Loucy (cell line): ENCODE measurements at regions not wholly inside any gene's neighbourhood (a gene's known extent, or its start where the extent isn't known, plus 50 kb on each side); places are given as distances from the start of the nearest gene placed in this dataset.

Source experiments
- EZH2phosphoT487 ChIP-seq: fragments of 200-600 bp; IDR thresholded peaks from 2 replicates; pipeline ENCODE4 v1.6.1; 2018; ENCODE audit warnings: antibody characterized with exemption, mild to moderate bottlenecking, moderate library complexity, borderline replicate concordance
- TF ChIP-seq, protein P1 (sequence below): fragments of 200-600 bp; sonication (generic); conservative IDR thresholded peaks from 2 replicates; pipeline ENCODE4 v1.5.1; 2014; ENCODE audit warnings: mild to moderate bottlenecking, antibody characterized with exemption, low read length

GRCh38 chr16:79472426-79472825 lies 128.1 kb downstream of the MAF start:
- TF ChIP-seq, protein P1, sequence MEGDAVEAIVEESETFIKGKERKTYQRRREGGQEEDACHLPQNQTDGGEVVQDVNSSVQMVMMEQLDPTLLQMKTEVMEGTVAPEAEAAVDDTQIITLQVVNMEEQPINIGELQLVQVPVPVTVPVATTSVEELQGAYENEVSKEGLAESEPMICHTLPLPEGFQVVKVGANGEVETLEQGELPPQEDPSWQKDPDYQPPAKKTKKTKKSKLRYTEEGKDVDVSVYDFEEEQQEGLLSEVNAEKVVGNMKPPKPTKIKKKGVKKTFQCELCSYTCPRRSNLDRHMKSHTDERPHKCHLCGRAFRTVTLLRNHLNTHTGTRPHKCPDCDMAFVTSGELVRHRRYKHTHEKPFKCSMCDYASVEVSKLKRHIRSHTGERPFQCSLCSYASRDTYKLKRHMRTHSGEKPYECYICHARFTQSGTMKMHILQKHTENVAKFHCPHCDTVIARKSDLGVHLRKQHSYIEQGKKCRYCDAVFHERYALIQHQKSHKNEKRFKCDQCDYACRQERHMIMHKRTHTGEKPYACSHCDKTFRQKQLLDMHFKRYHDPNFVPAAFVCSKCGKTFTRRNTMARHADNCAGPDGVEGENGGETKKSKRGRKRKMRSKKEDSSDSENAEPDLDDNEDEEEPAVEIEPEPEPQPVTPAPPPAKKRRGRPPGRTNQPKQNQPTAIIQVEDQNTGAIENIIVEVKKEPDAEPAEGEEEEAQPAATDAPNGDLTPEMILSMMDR: no peak
- no peak for TF ChIP-seq EZH2phosphoT487
